HepG2 (cell line): ENCODE measurements at regions not wholly inside any gene's neighbourhood (a gene's known extent, or its start where the extent isn't known, plus 50 kb on each side); places are given as distances from the start of the nearest gene placed in this dataset.

ENCODE experiments used
- ATAC-seq: fragments of 200-7000 bp; cut with Tn5 transposase; 3 replicates; pipeline ENCODE4 v1.9.1; 2020; ENCODE audit warnings: mild to moderate bottlenecking, moderate library complexity
- BruUV-seq: library from RNA; stranded (reverse); fragments of 400-500 nt; replicated peaks from 2 replicates; lab custom pipeline; 2021; lab: Mats Ljungman, UMichigan
- CTCF ChIA-PET: fragments of 300-600 bp; formaldehyde crosslinking; extraction: SDS; loops from one replicate; lab custom pipeline; 2021; ENCODE audit warnings: low total read pairs, inconsistent platforms, low intra/inter-chr PET ratio; lab: Yijun Ruan, JAX
- POLR2A ChIA-PET: fragments of 350-600 bp; sonication (Branson Sonifier 250); formaldehyde crosslinking; loops from one replicate; lab custom pipeline; 2020; ENCODE audit warnings: antibody characterized with exemption, inconsistent platforms; lab: Yijun Ruan, JAX
- DNase-seq: peaks from one replicate; pipeline ENCODE4 v3.0.0-alpha.2; 2015; ENCODE audit warnings: low spot score
- FAIRE-seq: peaks from 3 replicates; lab custom pipeline; 2011; peaks lifted over from hg19 to GRCh38; lab: Jason Lieb, UNC
- H2AFZ ChIP-seq: one replicate; pipeline ENCODE4 v1.6.1; 2011; ENCODE audit warnings: low read length, inconsistent platforms
- H3K27ac ChIP-seq: fragments of 300-600 bp; 3 replicates; pipeline ENCODE4 v1.8.0; 2011; ENCODE audit warnings: mixed run types, mild to moderate bottlenecking, mixed read lengths, low read length, inconsistent platforms; ENCODE audit not compliant: insufficient read depth; ENCODE audit errors: extremely low read length
- H3K27me3 ChIP-seq, 2 experiments: fragments of 200-600 bp in 1 of 2; 2 replicates in 1 of 2; 3 replicates in 1 of 2; pipeline versions ENCODE4 v1.6.0 to v1.8.0; 2011; ENCODE audit warnings: low read length in 2 of 2, mild to moderate bottlenecking in 2 of 2, moderate library complexity in 2 of 2, inconsistent platforms in 1 of 2; ENCODE audit not compliant: insufficient read depth in 2 of 2, control insufficient read depth in 1 of 2
- H3K36me3 ChIP-seq, 2 experiments: fragments of 200-600 bp in 1 of 2; replicated peaks in 1 of 2; 2 replicates in 1 of 2; 3 replicates in 1 of 2; pipeline versions ENCODE4 v1.5.1 to v1.8.0; 2011; ENCODE audit warnings: low read length in 2 of 2, inconsistent platforms in 1 of 2; ENCODE audit not compliant: insufficient read depth in 2 of 2, control insufficient read depth in 1 of 2
- H3K4me1 ChIP-seq: 2 replicates; pipeline ENCODE4 v1.5.1; 2012; ENCODE audit warnings: low read length, inconsistent platforms; ENCODE audit not compliant: insufficient read depth
- H3K4me2 ChIP-seq: 2 replicates; pipeline ENCODE4 v1.6.0; 2011; ENCODE audit warnings: low read depth, low read length, inconsistent platforms
- H3K4me3 ChIP-seq, 3 experiments: fragments of 200-600 bp in 1 of 3; sonication (generic), shearing (Covaris generic) in 1 of 3; replicated peaks in 1 of 3; 2 replicates each; pipeline ENCODE4 v1.5.1; 2011 to 2016; ENCODE audit warnings: low read length in 3 of 3, inconsistent platforms in 2 of 3, low read depth in 2 of 3, mild to moderate bottlenecking in 2 of 3, control low read depth in 1 of 3, mixed read lengths in 1 of 3; ENCODE audit not compliant: insufficient read depth in 1 of 3
- H3K79me2 ChIP-seq: one replicate; pipeline ENCODE4 v1.6.1; 2011; ENCODE audit warnings: low read length, inconsistent platforms; ENCODE audit not compliant: insufficient read depth
- H3K9ac ChIP-seq: 2 replicates; pipeline ENCODE4 v1.6.0; 2011; ENCODE audit warnings: mild to moderate bottlenecking, low read depth, low read length, inconsistent platforms; ENCODE audit not compliant: insufficient read depth
- H3K9me3 ChIP-seq: 2 replicates; pipeline ENCODE4 v1.5.1; 2012; ENCODE audit warnings: mild to moderate bottlenecking, low read length
- H4K20me1 ChIP-seq: 2 replicates; pipeline ENCODE4 v1.6.0; 2011; ENCODE audit warnings: inconsistent platforms, mild to moderate bottlenecking, low read length, moderate library complexity; ENCODE audit not compliant: insufficient read depth
- EEA1 ChIP-seq: sonication (generic); formaldehyde crosslinking; IDR thresholded peaks from 2 replicates; pipeline ENCODE4 v1.5.1; 2020; ENCODE audit warnings: mild to moderate bottlenecking, missing genetic modification reagents, borderline replicate concordance
- GTF3A ChIP-seq: sonication (generic); formaldehyde crosslinking; conservative IDR thresholded peaks from 2 replicates; pipeline ENCODE4 v1.4.0; 2020; ENCODE audit warnings: mild to moderate bottlenecking, missing genetic modification reagents
- HNF1A ChIP-seq, 2 experiments: sonication (generic) in 1 of 2; formaldehyde crosslinking in 1 of 2; IDR thresholded peaks; 2 replicates each; pipeline versions ENCODE4 v1.4.0 to v1.6.1; 2016 to 2020; ENCODE audit warnings: borderline replicate concordance in 1 of 2, low read depth in 1 of 2, mild to moderate bottlenecking in 1 of 2, missing genetic modification reagents in 1 of 2
- HNRNPL ChIP-seq: fragments of 200-400 bp; formaldehyde crosslinking; IDR thresholded peaks from 2 replicates; pipeline ENCODE4 v1.6.1; 2017; ENCODE audit warnings: mild to moderate bottlenecking, low read depth, low read length
- KDM2A ChIP-seq: sonication (generic); formaldehyde crosslinking; IDR thresholded peaks from 2 replicates; pipeline ENCODE4 v1.4.0; 2020; ENCODE audit warnings: low read depth, missing genetic modification reagents, borderline replicate concordance
- KMT2A ChIP-seq: sonication (generic); formaldehyde crosslinking; IDR thresholded peaks from 2 replicates; pipeline ENCODE4 v1.4.0; 2020; ENCODE audit warnings: missing genetic modification reagents
- PHF20 ChIP-seq: sonication (generic); formaldehyde crosslinking; IDR thresholded peaks from 2 replicates; pipeline ENCODE4 v1.5.0; 2020; ENCODE audit warnings: mild to moderate bottlenecking, missing genetic modification reagents
- PRPF4 ChIP-seq: fragments of 200-400 bp; formaldehyde crosslinking; IDR thresholded peaks from 2 replicates; pipeline ENCODE4 v1.6.1; 2016; ENCODE audit warnings: low read length, low read depth; ENCODE audit not compliant: poor library complexity, severe bottlenecking
- SAP130 ChIP-seq: IDR thresholded peaks from 2 replicates; pipeline ENCODE4 v1.6.1; 2016; ENCODE audit warnings: low read depth
- SIN3B ChIP-seq: fragments of 150-350 bp; IDR thresholded peaks from 2 replicates; pipeline ENCODE4 v1.6.1; 2014; ENCODE audit warnings: low read length
- SRSF1 ChIP-seq: fragments of 200-400 bp; formaldehyde crosslinking; optimal IDR thresholded peaks from 2 replicates; pipeline ENCODE3; 2017; ENCODE audit warnings: mild to moderate bottlenecking, low read depth, low read length, moderate library complexity
- ZBTB44 ChIP-seq: sonication (generic); formaldehyde crosslinking; IDR thresholded peaks from 2 replicates; pipeline ENCODE4 v1.4.0; 2020; ENCODE audit warnings: missing genetic modification reagents
- ZMYM2 ChIP-seq: sonication (generic); formaldehyde crosslinking; IDR thresholded peaks from 2 replicates; pipeline ENCODE4 v1.8.0; 2022; ENCODE audit warnings: mild to moderate bottlenecking, missing genetic modification reagents
- ZNF124 ChIP-seq: sonication (generic); formaldehyde crosslinking; IDR thresholded peaks from 2 replicates; pipeline ENCODE4 v1.4.0; 2020; ENCODE audit warnings: missing genetic modification reagents
- ZNF343 ChIP-seq: sonication (generic); formaldehyde crosslinking; IDR thresholded peaks from 2 replicates; pipeline ENCODE4 v1.4.0; 2020; ENCODE audit warnings: mild to moderate bottlenecking, missing genetic modification reagents
- ZNF772 ChIP-seq: sonication (generic); formaldehyde crosslinking; IDR thresholded peaks from 2 replicates; pipeline ENCODE4 v1.5.0; 2020; ENCODE audit warnings: mild to moderate bottlenecking, missing genetic modification reagents
- WGBS: methylation state at CpG from one replicate; pipeline ENCODE4 v1.1.6; 2017; ENCODE audit warnings: low lambda C conversion rate; 5-methylcytosine and 5-hydroxymethylcytosine counted together
- in situ Hi-C: cut with HindIII; loops from 2 replicates; pipeline ENCODE4 v1.10.0; 2017; ENCODE audit warnings: low pct_unique_long_range_greater_than_20kb; ENCODE audit not compliant: extremely low pct_ligation_motif_present
- intact Hi-C: fragments of 100-400 bp; cut with micrococcal nuclease; formaldehyde crosslinking; loops from one replicate; pipeline ENCODE4 v1.10.0; 2022; ENCODE audit not compliant: unreplicated experiment
- TF ChIP-seq, protein P1 (sequence below): sonication (generic); formaldehyde crosslinking; IDR thresholded peaks from 2 replicates; pipeline ENCODE4 v1.8.0; 2022; ENCODE audit warnings: missing genetic modification reagents, mild to moderate bottlenecking, borderline replicate concordance
- TF ChIP-seq, protein P2 (sequence below): sonication (generic); formaldehyde crosslinking; conservative IDR thresholded peaks from 2 replicates; pipeline ENCODE4 v1.8.0; 2022; ENCODE audit warnings: missing genetic modification reagents

GRCh38 chr2:15738225-15738546 lies 146.5 kb downstream of the DDX1 start:
- ChIA-PET CTCF (no interaction called here), POLR2A (no interaction called here)
- H4K20me1 ChIP-seq, result no peaks in the 10 kb centered on the region
- in situ Hi-C loops (loop anchor here (25.0 kb wide), 1 partner anchor 101 kb away; no protein-coding TSS in a partner anchor), intact Hi-C loops (no loop called here)
- no peak overlapping the region for H2AFZ ChIP-seq
- H3K9me3 ChIP-seq, result no peaks in the 10 kb centered on the region
- H3K36me3 ChIP-seq, result no peaks in the 10 kb centered on the region
- H3K79me2 ChIP-seq, result no peaks in the 10 kb centered on the region
- ATAC-seq (no peak), FAIRE-seq (no peak), DNase-seq (no peak)
- 71% methylated on average over 7 of the region's 7 CpGs for WGBS
- no TSS peak for BruUV-seq
- H3K27ac ChIP-seq, result no peak overlapping the region
- no peak overlapping the region for H3K4me2 ChIP-seq
- H3K9ac ChIP-seq, result no peak overlapping the region
- peaks cover 0 to 25% of the 10 kb centered on the region in 2 experiments; a peak in 4 of 5 replicates for H3K27me3 ChIP-seq
- H3K4me3 ChIP-seq, result no peak overlapping the region
- peaks cover 22% of the 10 kb centered on the region for H3K4me1 ChIP-seq
- TF ChIP-seq SIN3B (no peak), ZNF772 (CRISPR knock-in tag) (no peak), PHF20 (CRISPR knock-in tag) (no peak), ZNF124 (no peak), HNF1A (IDR thresholded peaks at IDR 0.05; ENCODE audit: low read depth) (no peak), HNF1A (CRISPR knock-in tag; IDR thresholded peaks at IDR 0.05; ENCODE audit: borderline replicate concordance) (no peak), KMT2A (CRISPR knock-in tag) (no peak), EEA1 (CRISPR knock-in tag) (no peak), SRSF1 (no peak), PRPF4 (no peak), SAP130 (CRISPR knock-in tag) (no peak), ZNF343 (no peak), GTF3A (CRISPR knock-in tag) (no peak), ZMYM2 (CRISPR knock-in tag) (no peak), HNRNPL (no peak), ZBTB44 (no peak), KDM2A (CRISPR knock-in tag) (no peak)
- TF ChIP-seq, protein P1, sequence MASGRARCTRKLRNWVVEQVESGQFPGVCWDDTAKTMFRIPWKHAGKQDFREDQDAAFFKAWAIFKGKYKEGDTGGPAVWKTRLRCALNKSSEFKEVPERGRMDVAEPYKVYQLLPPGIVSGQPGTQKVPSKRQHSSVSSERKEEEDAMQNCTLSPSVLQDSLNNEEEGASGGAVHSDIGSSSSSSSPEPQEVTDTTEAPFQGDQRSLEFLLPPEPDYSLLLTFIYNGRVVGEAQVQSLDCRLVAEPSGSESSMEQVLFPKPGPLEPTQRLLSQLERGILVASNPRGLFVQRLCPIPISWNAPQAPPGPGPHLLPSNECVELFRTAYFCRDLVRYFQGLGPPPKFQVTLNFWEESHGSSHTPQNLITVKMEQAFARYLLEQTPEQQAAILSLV, result no peak
- TF ChIP-seq, protein P2, sequence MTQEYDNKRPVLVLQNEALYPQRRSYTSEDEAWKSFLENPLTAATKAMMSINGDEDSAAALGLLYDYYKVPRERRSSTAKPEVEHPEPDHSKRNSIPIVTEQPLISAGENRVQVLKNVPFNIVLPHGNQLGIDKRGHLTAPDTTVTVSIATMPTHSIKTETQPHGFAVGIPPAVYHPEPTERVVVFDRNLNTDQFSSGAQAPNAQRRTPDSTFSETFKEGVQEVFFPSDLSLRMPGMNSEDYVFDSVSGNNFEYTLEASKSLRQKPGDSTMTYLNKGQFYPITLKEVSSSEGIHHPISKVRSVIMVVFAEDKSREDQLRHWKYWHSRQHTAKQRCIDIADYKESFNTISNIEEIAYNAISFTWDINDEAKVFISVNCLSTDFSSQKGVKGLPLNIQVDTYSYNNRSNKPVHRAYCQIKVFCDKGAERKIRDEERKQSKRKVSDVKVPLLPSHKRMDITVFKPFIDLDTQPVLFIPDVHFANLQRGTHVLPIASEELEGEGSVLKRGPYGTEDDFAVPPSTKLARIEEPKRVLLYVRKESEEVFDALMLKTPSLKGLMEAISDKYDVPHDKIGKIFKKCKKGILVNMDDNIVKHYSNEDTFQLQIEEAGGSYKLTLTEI (CRISPR knock-in tag), result no peak
